ENCODE measurements at regions not wholly inside any gene's neighbourhood (a gene's known extent, or its start where the extent isn't known, plus 50 kb on each side); places are given as distances from the start of the nearest gene placed in this dataset.

- ChIA-PET CTCF (no interaction called here), POLR2A (no interaction called here)
- DNase-seq (ENCODE audit: low spot score) = no peak
- Mint-ChIP-seq H3K4me3 (no peak overlapping the region), H3K9me3 (peaks cover 57% of the 10 kb centered on the region), H3K27me3 (ENCODE audit: low read depth) (peaks cover 3% of the 10 kb centered on the region; the same call in 1 of the 2 replicates), H3K36me3 (peaks cover 31% of the 10 kb centered on the region), H3K4me1 (no peaks in the 10 kb centered on the region), H3K27ac (no peak overlapping the region)
- ATAC-seq = no peak
- TF ChIP-seq RELA (CRISPR knock-in tag; IDR thresholded peaks at IDR 0.05; ENCODE audit: borderline replicate concordance) (no peak), E2F5 (CRISPR knock-in tag; IDR thresholded peaks at IDR 0.05) (no peak), ZNF317 (CRISPR knock-in tag; IDR thresholded peaks at IDR 0.05; ENCODE audit: borderline replicate concordance, low read depth) (no peak)
- TF ChIP-seq, protein P1, sequence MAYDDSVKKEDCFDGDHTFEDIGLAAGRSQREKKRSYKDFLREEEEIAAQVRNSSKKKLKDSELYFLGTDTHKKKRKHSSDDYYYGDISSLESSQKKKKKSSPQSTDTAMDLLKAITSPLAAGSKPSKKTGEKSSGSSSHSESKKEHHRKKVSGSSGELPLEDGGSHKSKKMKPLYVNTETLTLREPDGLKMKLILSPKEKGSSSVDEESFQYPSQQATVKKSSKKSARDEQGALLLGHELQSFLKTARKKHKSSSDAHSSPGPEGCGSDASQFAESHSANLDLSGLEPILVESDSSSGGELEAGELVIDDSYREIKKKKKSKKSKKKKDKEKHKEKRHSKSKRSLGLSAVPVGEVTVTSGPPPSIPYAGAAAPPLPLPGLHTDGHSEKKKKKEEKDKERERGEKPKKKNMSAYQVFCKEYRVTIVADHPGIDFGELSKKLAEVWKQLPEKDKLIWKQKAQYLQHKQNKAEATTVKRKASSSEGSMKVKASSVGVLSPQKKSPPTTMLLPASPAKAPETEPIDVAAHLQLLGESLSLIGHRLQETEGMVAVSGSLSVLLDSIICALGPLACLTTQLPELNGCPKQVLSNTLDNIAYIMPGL (CRISPR knock-in tag; IDR thresholded peaks at IDR 0.05) = no peak
- TF ChIP-seq, protein P2, sequence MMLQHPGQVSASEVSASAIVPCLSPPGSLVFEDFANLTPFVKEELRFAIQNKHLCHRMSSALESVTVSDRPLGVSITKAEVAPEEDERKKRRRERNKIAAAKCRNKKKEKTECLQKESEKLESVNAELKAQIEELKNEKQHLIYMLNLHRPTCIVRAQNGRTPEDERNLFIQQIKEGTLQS (CRISPR knock-in tag; conservative IDR thresholded peaks at IDR 0.05) = no peak
These were observed 178.3 kb upstream of the LRATD1 start for GRCh38 chr2:14454202-14454601.

DNA sequence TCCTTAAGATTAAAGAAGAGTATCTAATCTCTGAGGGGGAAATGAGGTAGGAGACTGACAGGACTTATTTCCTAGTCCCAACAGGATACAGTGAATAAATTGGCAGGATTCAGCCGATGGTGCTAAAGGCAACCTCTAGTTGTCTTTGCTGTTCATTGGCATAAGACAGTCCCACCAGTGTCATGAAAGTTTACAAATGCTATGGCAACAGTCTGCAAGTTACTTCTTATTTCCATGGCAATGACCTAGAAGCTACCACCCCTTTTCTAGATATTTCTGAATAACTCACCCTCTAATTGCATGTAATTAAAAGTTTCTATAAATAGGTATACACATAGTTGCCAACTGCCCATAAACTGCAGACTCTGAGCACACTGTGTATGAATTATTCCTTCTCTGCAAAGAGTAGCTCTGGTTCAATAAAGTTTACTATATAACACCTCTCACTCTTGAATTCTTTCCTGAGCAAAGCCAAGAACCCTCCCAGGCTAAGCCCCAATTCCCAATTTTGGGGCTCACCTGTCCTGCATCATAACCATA lies 172.7 kb upstream of the LRATD1 start:
- no peak overlapping the region for H3K27ac Mint-ChIP-seq
- peaks cover 57% of the 10 kb centered on the region for H3K9me3 Mint-ChIP-seq
- ATAC-seq = no peak
- no peaks in the 10 kb centered on the region; the same call in none of the 2 replicates for H3K27me3 Mint-ChIP-seq (ENCODE audit: low read depth)
- no peak overlapping the region for H3K4me3 Mint-ChIP-seq
- TF ChIP-seq FOXJ3 (CRISPR knock-in tag; IDR thresholded peaks at IDR 0.05; ENCODE audit: borderline replicate concordance) (no peak), ZNF532 (CRISPR knock-in tag; IDR thresholded peaks at IDR 0.05; ENCODE audit: borderline replicate concordance) (no peak), NR2C2 (CRISPR knock-in tag; IDR thresholded peaks at IDR 0.05) (no peak), ZNF396 (CRISPR knock-in tag; IDR thresholded peaks at IDR 0.05; ENCODE audit: borderline replicate concordance) (no peak), ATF2 (CRISPR knock-in tag; IDR thresholded peaks at IDR 0.05; ENCODE audit: borderline replicate concordance, low read depth) (no peak), CTCF (IDR thresholded peaks at IDR 0.05) (no peak)
- TF ChIP-seq, protein P3, sequence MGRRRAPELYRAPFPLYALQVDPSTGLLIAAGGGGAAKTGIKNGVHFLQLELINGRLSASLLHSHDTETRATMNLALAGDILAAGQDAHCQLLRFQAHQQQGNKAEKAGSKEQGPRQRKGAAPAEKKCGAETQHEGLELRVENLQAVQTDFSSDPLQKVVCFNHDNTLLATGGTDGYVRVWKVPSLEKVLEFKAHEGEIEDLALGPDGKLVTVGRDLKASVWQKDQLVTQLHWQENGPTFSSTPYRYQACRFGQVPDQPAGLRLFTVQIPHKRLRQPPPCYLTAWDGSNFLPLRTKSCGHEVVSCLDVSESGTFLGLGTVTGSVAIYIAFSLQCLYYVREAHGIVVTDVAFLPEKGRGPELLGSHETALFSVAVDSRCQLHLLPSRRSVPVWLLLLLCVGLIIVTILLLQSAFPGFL (CRISPR knock-in tag; IDR thresholded peaks at IDR 0.05; ENCODE audit: borderline replicate concordance) = no peak
- POLR2A ChIA-PET = no interaction called here
- H3K36me3 Mint-ChIP-seq = peaks cover 44% of the 10 kb centered on the region
- H3K4me1 Mint-ChIP-seq = no peaks in the 10 kb centered on the region
- DNase-seq (ENCODE audit: low spot score) = no peak
- CTCF ChIA-PET = no interaction called here

Measured in WTC11 (cell line).